HG03039 (cell line): ENCODE measurements at regions not wholly inside any gene's neighbourhood (a gene's known extent, or its start where the extent isn't known, plus 50 kb on each side); places are given as distances from the start of the nearest gene placed in this dataset.
"Not testable (repeated sequence)": the region's sequence is repeated elsewhere in the genome, so short reads cannot be mapped to it uniquely, and the experiment has no call there.

ENCODE experiments used
- ATAC-seq: cut with Tn5 transposase; IDR thresholded peaks from one replicate; pipeline ENCODE4 v1.9.1; 2021; ENCODE audit warnings: mild to moderate bottlenecking, moderate library complexity; ENCODE audit not compliant: unreplicated experiment

DNA sequence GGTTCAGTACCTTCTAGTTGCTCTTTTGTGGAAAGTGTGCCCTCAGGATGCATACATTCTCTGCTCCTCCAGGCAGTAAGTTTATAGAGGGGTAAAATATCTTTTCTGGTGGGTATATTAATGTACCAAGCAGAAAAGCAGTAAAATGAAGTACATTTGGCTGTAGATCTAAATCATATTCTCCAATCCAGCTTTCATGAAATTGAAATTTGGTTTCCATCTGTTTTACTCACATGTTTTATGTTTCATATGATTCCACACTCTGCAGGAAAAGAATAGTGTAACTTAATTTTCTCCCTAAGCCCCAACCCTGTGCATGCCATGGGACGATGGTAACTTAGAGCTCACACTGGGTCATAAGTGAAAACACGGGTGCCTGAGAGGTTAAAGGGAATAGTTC, 172.3 kb downstream of the AKAIN1 start:
- no peak for ATAC-seq

- no peak for ATAC-seq
Observed at GRCh38 chr18:5021558-5021957, 175.5 kb downstream of the AKAIN1 start.

GRCh38 chr18:5015213-5015612, 181.8 kb downstream of the AKAIN1 start:
- ATAC-seq: no peak

GRCh38 chr18:5004031-5004820, 192.8 kb downstream of the AKAIN1 start:
- not testable (repeated sequence) for ATAC-seq

- ATAC-seq: no peak
Observed at GRCh38 chr18:4994710-4995109, 202.3 kb downstream of the AKAIN1 start.

- no peak for ATAC-seq
Observed at GRCh38 chr18:4987452-4988405, 209.3 kb downstream of the AKAIN1 start.

DNA sequence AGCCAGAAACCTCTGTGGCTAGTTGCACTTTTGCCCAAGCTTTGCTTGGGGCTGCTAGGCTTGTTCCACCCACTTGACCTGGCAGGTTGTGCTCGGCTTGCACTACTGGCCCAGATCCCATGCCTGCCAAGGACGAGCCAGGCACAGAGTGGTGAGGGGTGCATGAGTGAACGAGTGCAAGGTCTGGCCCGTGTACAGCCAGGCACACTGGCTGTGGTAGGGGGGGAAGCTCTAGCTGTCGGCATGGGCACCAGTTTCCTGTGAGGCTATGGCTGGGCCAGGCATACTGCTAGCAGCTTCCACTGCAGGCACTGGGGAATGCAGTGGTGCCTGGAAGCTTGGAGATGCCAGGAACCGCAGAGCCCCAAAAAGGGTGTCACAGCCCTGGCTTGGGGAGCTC, 210.4 kb downstream of the AKAIN1 start:
- no peak for ATAC-seq

DNA sequence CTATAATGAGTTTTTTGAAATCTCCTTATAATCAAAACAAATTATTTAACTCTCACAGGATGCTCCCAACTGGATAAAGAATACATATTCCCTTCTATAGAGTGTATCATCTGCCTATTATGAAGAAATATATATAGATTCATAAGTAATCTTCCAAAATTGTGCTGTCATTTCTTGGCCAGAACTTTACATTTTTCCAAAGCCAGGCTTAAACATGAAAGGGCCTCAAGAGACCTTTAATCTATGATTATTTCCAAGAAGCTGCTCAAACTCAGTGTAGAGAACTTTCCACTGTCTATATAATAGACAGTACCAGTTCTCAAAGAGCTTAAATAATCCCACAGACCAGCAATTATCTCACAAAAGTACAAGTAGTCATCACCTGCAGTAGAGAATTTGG, 211.0 kb downstream of the AKAIN1 start:
- no peak for ATAC-seq

GRCh38 chr18:4961121-4961909, 235.7 kb downstream of the AKAIN1 start:
- ATAC-seq: no peak

DNA sequence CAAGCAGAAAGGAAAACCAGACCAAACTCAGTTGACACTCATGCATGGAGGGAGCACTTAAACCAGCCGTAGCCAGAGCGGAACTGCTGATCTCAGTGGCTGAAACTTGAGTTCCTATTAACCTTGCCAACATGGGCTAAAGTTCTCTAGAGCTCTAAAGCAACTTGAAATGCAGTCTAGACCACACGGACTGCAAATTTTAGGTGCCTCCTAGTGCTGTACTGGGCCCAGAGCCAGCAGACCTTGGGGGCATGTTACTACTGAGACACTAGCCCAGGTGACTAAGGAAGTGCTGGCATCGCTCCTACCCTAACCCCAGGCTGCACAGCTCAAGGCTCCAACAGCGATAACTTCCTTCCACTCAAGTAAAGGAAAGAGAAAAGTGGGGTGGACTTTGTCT, 236.5 kb downstream of the AKAIN1 start:
- no peak for ATAC-seq

GRCh38 chr18:4931209-4931608, 265.8 kb downstream of the AKAIN1 start:
- no peak for ATAC-seq

- ATAC-seq: no peak
Observed at GRCh38 chr18:4921548-4921947, 275.5 kb downstream of the AKAIN1 start.

- not testable (repeated sequence) for ATAC-seq
Observed at GRCh38 chr18:4917509-4917908, 279.5 kb downstream of the AKAIN1 start.

DNA sequence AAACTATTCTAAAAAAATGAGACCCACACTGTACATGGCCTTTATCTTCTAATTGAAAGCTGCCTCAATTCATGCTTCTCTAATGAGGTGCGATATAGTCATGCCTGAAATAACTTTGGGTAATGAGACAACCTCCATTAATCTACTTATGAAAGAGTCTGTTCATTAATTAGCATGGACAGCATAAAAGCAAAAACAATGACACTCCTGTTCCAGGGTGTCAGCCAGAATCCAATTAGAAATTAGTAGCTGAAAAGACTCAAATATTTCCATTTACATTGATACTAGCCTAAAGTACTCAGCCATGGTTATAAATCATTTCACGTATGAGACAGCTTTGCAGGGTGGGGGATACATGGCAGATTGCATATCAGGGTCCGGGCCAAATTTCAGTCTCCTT, 288.7 kb downstream of the AKAIN1 start:
- no peak for ATAC-seq

GRCh38 chr18:4906856-4907255, 290.2 kb downstream of the AKAIN1 start:
- no peak for ATAC-seq

GRCh38 chr18:4888251-4889040, 308.6 kb downstream of the AKAIN1 start:
- ATAC-seq: no peak

DNA sequence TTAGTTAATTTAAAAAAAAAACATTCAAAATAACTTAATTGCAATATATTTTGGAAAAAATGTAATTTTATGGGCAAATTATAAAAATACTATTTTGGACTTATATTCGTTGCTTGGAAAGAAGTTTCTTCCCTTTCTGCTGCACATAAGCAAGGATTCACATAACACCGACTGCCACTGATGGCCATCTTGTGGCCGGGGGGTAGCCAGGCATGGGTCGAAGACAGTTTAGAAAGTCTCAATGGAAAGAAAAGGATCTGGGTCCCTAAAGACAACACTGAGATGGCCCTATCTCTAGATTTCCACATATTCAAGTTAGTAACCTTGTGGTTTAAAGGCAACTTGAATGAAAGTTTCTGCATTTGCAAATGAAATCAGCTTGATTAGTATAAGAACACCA, 318.6 kb downstream of the AKAIN1 start:
- no peak for ATAC-seq

DNA sequence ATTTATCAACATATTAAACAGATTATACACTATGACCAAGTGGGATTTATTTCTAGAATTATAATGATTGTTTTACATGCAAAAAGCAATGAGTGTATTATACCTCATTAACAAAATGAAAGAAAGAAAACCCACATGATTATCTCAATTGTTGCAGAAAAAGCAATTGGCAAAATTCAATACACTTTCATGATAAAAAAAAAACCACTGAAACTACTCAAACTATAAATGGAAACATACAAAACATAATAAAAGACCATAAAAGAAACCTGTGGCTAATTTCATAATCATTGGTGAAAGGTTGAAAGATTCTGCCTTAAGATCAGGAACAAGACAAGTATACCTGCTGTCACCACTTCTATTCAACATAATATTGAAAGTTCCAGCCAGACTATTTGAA, 325.9 kb downstream of the AKAIN1 start:
- ATAC-seq: no peak

GRCh38 chr18:4870177-4870773, 326.8 kb downstream of the AKAIN1 start:
- no peak for ATAC-seq

DNA sequence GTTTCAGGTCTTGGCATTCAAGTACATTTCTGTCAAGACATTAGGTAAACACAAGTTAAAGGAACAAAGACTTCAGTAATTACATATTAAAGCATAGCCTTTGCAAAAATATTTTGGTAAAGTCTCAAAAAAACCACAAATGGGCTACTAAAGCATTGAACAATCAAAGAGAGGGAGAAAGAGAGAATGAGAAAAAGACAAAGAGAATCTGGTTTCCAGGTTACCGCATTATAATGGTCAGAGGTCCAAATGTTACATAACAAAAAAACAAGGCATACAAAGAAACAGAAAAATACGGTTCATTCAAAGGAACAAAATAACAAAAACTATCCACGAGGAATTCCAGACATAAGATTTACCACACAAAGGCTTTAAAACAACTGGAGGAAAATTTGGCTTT, 327.9 kb downstream of the AKAIN1 start:
- no peak for ATAC-seq
